ENCODE measurements at regions not wholly inside any gene's neighbourhood (a gene's known extent, or its start where the extent isn't known, plus 50 kb on each side); places are given as distances from the start of the nearest gene placed in this dataset.

- ATAC-seq (peak in 1 of 2 experiments; percentile 32; a peak in 3 of 6 replicates), FAIRE-seq (no peak), DNase-seq (ENCODE audit: low read depth in 1 of 2, low spot score in 1 of 2) (no peak)
- TF ChIP-seq HEYL (CRISPR knock-in tag; IDR thresholded peaks at IDR 0.05), result no peak
- TF ChIP-seq SMC3 (IDR thresholded peaks at IDR 0.05), result no peak
- no peak for TF ChIP-seq CHD2 (IDR thresholded peaks at IDR 0.05; ENCODE audit: low read length, partially characterized antibody)
- TF ChIP-seq ATOH8 (CRISPR knock-in tag; IDR thresholded peaks at IDR 0.05; ENCODE audit: low read depth), result no peak
- TF ChIP-seq TP53 (CRISPR knock-in tag; IDR thresholded peaks at IDR 0.05), result no peak
- TF ChIP-seq NPAS2 (CRISPR knock-in tag; IDR thresholded peaks at IDR 0.05; ENCODE audit: borderline replicate concordance), result no peak
- no peak for TF ChIP-seq SREBF2 (IDR thresholded peaks at IDR 0.05)
- TF ChIP-seq GATA3 (IDR thresholded peaks at IDR 0.05; ENCODE audit: borderline replicate concordance), result no peak
- Histone ChIP-seq H3K4me1 (no peaks in the 10 kb centered on the region), H3K4me3 (no peak overlapping the region), H3K4me2 (no peak overlapping the region), H3K27ac (no peak overlapping the region), H3K9me3 (no peaks in the 10 kb centered on the region)
- CTCF ChIA-PET, result interaction anchor here (0.6 to 2.8 kb wide), 6 partner anchors 39 to 1564 kb away, joined by 3 to 13 read pairs (median 4); no protein-coding TSS in a partner anchor
- POLR2A ChIA-PET, result no interaction called here
- WGBS (ENCODE audit: missing lambda C conversion rate), result 42% methylated on average over 8 of the region's 8 CpGs
Measured at GRCh38 chr19:32231020-32231419, 114.4 kb upstream of the ZNF507 start.

- CTCF ChIA-PET, result interaction anchor here (0.6 to 3.0 kb wide), 7 partner anchors 7 to 1565 kb away, joined by 3 to 28 read pairs (median 4); no protein-coding TSS in a partner anchor
- no peak overlapping the region for H3K27ac ChIP-seq
- ATAC-seq (no peak), FAIRE-seq (no peak), DNase-seq (ENCODE audit: low read depth in 1 of 2, low spot score in 1 of 2) (no peak)
- H3K4me3 ChIP-seq, result no peak overlapping the region
- POLR2A ChIA-PET, result no interaction called here
- 40% methylated on average over 6 of the region's 6 CpGs for WGBS (ENCODE audit: missing lambda C conversion rate)
- no peak for TF ChIP-seq CBX2 (IDR thresholded peaks at IDR 0.05; ENCODE audit: borderline replicate concordance, low read depth)
- no peak for TF ChIP-seq RCOR1 (IDR thresholded peaks at IDR 0.05; ENCODE audit: low read depth, low read length)
- TF ChIP-seq POLR2AphosphoS2 (conservative IDR thresholded peaks at IDR 0.05; ENCODE audit: low read length), result no peak
- TF ChIP-seq CTCF (IDR thresholded peaks at IDR 0.05), result no peak
- no peak for TF ChIP-seq NR3C1 (IDR thresholded peaks at IDR 0.05)
- TF ChIP-seq ZSCAN20 (CRISPR knock-in tag; IDR thresholded peaks at IDR 0.05), result no peak
- TF ChIP-seq JUNB (IDR thresholded peaks at IDR 0.05), result no peak
- TF ChIP-seq EHF (CRISPR knock-in tag; IDR thresholded peaks at IDR 0.05), result no peak
- TF ChIP-seq HOXB13 (CRISPR knock-in tag; IDR thresholded peaks at IDR 0.05; ENCODE audit: low read depth), result no peak
- no peak for TF ChIP-seq POLR2A (IDR thresholded peaks at IDR 0.05; ENCODE audit: low read length)
- no peak for TF ChIP-seq ATOH8 (CRISPR knock-in tag; IDR thresholded peaks at IDR 0.05; ENCODE audit: low read depth)
- TF ChIP-seq HMGXB4 (CRISPR knock-in tag; IDR thresholded peaks at IDR 0.05; ENCODE audit: borderline replicate concordance), result no peak
- no peak for TF ChIP-seq E2F6 (IDR thresholded peaks at IDR 0.05; ENCODE audit: borderline replicate concordance, low read depth)
- TF ChIP-seq BCL3 (IDR thresholded peaks at IDR 0.05), result no peak
- TF ChIP-seq MAFK (IDR thresholded peaks at IDR 0.05; ENCODE audit: partially characterized antibody), result no peak
- TF ChIP-seq KDM5A (IDR thresholded peaks at IDR 0.05), result no peak
- no peak for TF ChIP-seq RAD21 (conservative IDR thresholded peaks at IDR 0.05 in 1 of 2, IDR thresholded peaks at IDR 0.05 in 1 of 2)
- TF ChIP-seq CBX8 (IDR thresholded peaks at IDR 0.05), result no peak
- no peak for TF ChIP-seq EHMT2 (IDR thresholded peaks at IDR 0.05; ENCODE audit: low read depth)
- H3K9me3 ChIP-seq, result no peaks in the 10 kb centered on the region
- no peak overlapping the region for H3K4me2 ChIP-seq
- H3K4me1 ChIP-seq, result no peaks in the 10 kb centered on the region
Measured at GRCh38 chr19:32231691-32232090, 113.7 kb upstream of the ZNF507 start.

All from A549 (cell line).